Astrocyte of the spinal cord (primary cell): ENCODE measurements at regions not wholly inside any gene's neighbourhood (a gene's known extent, or its start where the extent isn't known, plus 50 kb on each side); places are given as distances from the start of the nearest gene placed in this dataset.

Source experiments
- DNase-seq: peaks from one replicate; pipeline ENCODE4 v3.0.0; 2011; ENCODE audit warnings: low read depth, low spot score
- H3K4me3 ChIP-seq: 2 replicates; pipeline ENCODE4 v1.5.1; 2011; ENCODE audit warnings: low read depth, mild to moderate bottlenecking, low read length, moderate library complexity
- in situ Hi-C: cut with HindIII; loops from 2 replicates; pipeline ENCODE4 v1.10.0; 2017; ENCODE audit warnings: low sequenced_read_pairs
- TF ChIP-seq, protein P1 (sequence below): IDR thresholded peaks from 2 replicates; pipeline ENCODE4 v1.5.1; 2012; ENCODE audit warnings: low read depth, mild to moderate bottlenecking, low read length, inconsistent platforms

DNA sequence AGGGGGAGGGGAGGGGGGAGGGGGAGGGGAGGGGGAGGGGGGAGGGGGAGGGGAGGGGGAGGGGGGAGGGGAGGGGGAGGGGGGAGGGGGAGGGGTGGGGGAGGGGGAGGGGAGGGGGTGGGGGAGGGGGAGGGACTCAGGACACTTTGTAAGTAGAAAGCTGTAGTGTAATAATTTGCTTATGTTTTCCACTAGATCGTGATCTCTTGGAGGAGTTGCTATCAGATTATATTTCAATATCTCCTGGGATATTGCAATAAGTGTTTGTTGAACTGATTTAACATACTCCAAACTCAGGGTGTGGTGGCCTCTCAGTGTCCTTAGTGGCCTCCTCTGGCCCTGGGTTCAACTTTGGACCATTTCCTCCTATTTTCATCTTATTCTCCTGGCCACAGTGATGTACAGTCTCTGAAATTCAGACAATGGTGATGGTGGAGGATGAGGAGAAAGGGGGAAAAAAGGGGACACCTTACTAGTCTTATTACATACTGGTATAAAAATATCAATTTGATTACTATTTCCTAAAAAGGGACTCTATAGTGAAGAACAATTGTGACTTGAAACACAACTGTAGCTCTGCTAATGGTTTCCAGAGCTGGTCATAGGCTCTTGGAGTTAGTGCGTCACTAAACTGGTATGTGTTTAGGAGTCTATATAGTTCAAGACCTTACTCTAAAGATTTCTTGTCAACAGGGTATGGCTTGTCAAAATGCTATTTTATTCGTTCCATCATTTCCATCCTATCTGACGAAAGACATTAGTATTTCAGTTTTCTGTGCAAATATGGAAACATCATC lies 89.6 kb downstream of the DDX1 start:
- DNase-seq, result no peak
- TF ChIP-seq, protein P1, sequence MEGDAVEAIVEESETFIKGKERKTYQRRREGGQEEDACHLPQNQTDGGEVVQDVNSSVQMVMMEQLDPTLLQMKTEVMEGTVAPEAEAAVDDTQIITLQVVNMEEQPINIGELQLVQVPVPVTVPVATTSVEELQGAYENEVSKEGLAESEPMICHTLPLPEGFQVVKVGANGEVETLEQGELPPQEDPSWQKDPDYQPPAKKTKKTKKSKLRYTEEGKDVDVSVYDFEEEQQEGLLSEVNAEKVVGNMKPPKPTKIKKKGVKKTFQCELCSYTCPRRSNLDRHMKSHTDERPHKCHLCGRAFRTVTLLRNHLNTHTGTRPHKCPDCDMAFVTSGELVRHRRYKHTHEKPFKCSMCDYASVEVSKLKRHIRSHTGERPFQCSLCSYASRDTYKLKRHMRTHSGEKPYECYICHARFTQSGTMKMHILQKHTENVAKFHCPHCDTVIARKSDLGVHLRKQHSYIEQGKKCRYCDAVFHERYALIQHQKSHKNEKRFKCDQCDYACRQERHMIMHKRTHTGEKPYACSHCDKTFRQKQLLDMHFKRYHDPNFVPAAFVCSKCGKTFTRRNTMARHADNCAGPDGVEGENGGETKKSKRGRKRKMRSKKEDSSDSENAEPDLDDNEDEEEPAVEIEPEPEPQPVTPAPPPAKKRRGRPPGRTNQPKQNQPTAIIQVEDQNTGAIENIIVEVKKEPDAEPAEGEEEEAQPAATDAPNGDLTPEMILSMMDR, result no peak
- no peak overlapping the region for H3K4me3 ChIP-seq
- in situ Hi-C loops, result no loop called here

- no peak for DNase-seq
- in situ Hi-C loops, result no loop called here
- H3K4me3 ChIP-seq, result no peak overlapping the region
- TF ChIP-seq, protein P1, result no peak
These were observed 90.7 kb downstream of the DDX1 start for GRCh38 chr2:15682354-15682753.

- in situ Hi-C loops, result no loop called here
- H3K4me3 ChIP-seq, result no peak overlapping the region
- TF ChIP-seq, protein P1, result no peak
- no peak for DNase-seq
These were observed 92.7 kb downstream of the DDX1 start for GRCh38 chr2:15684161-15685039.

GRCh38 chr2:15685143-15685542 lies 93.5 kb downstream of the DDX1 start:
- TF ChIP-seq, protein P1, result no peak
- in situ Hi-C loops, result no loop called here
- no peak overlapping the region for H3K4me3 ChIP-seq
- no peak for DNase-seq

- DNase-seq, result no peak
- in situ Hi-C loops, result no loop called here
- TF ChIP-seq, protein P1, result no peak
These were observed 95.0 kb downstream of the DDX1 start for GRCh38 chr2:15686643-15687042.

GRCh38 chr2:15687243-15687642 lies 95.6 kb downstream of the DDX1 start:
- in situ Hi-C loops, result no loop called here
- no peak overlapping the region for H3K4me3 ChIP-seq
- TF ChIP-seq, protein P1, result no peak
- DNase-seq, result no peak

More at GRCh38 chr2:15686643-15687042, 95.0 kb downstream of the DDX1 start:
- no peak overlapping the region for H3K4me3 ChIP-seq
